Fibroblast of lung (primary cell): ENCODE measurements at regions not wholly inside any gene's neighbourhood (a gene's known extent, or its start where the extent isn't known, plus 50 kb on each side); places are given as distances from the start of the nearest gene placed in this dataset.

Experiments
- DNase-seq, 2 donors: peaks; one replicate each; pipeline versions ENCODE4 v3.0.0 to v3.0.0-alpha.2; 2010; ENCODE audit warnings: low read depth in 2 of 2
- H2AFZ ChIP-seq: 2 replicates; pipeline ENCODE4 v1.5.1; 2012; ENCODE audit warnings: low read length, control low read depth, inconsistent platforms
- H3K27ac ChIP-seq: 2 replicates; pipeline ENCODE4 v1.5.1; 2011; ENCODE audit warnings: low read length, control low read depth; ENCODE audit not compliant: insufficient read depth
- H3K27me3 ChIP-seq: 2 replicates; pipeline ENCODE4 v1.5.1; 2011; ENCODE audit warnings: mild to moderate bottlenecking, low read length; ENCODE audit not compliant: control insufficient read depth, insufficient read depth
- H3K36me3 ChIP-seq: 2 replicates; pipeline ENCODE4 v1.5.1; 2011; ENCODE audit warnings: low read length; ENCODE audit not compliant: control insufficient read depth, insufficient read depth
- H3K4me1 ChIP-seq: 2 replicates; pipeline ENCODE4 v1.5.1; 2011; ENCODE audit warnings: low read length; ENCODE audit not compliant: control insufficient read depth, insufficient read depth; ENCODE audit errors: extremely low read depth
- H3K4me2 ChIP-seq: 2 replicates; pipeline ENCODE4 v1.5.1; 2011; ENCODE audit warnings: low read length, control low read depth; ENCODE audit not compliant: insufficient read depth; ENCODE audit errors: extremely low read depth
- H3K4me3 ChIP-seq, 4 experiments: fragments of 200-600 bp in 1 of 4; sonication (generic) in 1 of 4; replicated peaks in 1 of 4; 2 replicates each; pipeline ENCODE4 v1.5.1; 2011 to 2016; ENCODE audit warnings: low read length in 4 of 4, low read depth in 3 of 4, mild to moderate bottlenecking in 3 of 4, control low read depth in 2 of 4, inconsistent platforms in 1 of 4, mixed read lengths in 1 of 4; ENCODE audit not compliant: insufficient read depth in 1 of 4; ENCODE audit errors: control extremely low read depth in 1 of 4
- H3K79me2 ChIP-seq: 2 replicates; pipeline ENCODE4 v1.5.1; 2012; ENCODE audit warnings: mild to moderate bottlenecking, low read length, inconsistent platforms; ENCODE audit not compliant: control insufficient read depth, insufficient read depth
- H3K9ac ChIP-seq: 2 replicates; pipeline ENCODE4 v1.5.1; 2011; ENCODE audit warnings: mild to moderate bottlenecking, low read length, control low read depth; ENCODE audit not compliant: insufficient read depth
- H3K9me3 ChIP-seq: 2 replicates; pipeline ENCODE4 v1.5.1; 2012; ENCODE audit warnings: low read depth, low read length; ENCODE audit not compliant: control insufficient read depth, insufficient read depth
- H4K20me1 ChIP-seq: 2 replicates; pipeline ENCODE4 v1.5.1; 2011; ENCODE audit warnings: low read length; ENCODE audit not compliant: control insufficient read depth, insufficient read depth; ENCODE audit errors: extremely low read depth
- CTCF ChIP-seq, 2 donors: IDR thresholded peaks in 1 of 2; conservative IDR thresholded peaks in 1 of 2; 1 replicate in 1 of 2; 2 replicates in 1 of 2; pipeline ENCODE4 v1.5.1; 2011 to 2012; ENCODE audit warnings: low read length in 2 of 2, control low read depth in 1 of 2, inconsistent platforms in 1 of 2, low read depth in 1 of 2, mild to moderate bottlenecking in 1 of 2
- EZH2 ChIP-seq: IDR thresholded peaks from 2 replicates; pipeline ENCODE4 v1.5.1; 2012; ENCODE audit warnings: low read length, control low read depth, mild to moderate bottlenecking; ENCODE audit errors: missing control alignments

GRCh38 chr5:115417076-115417475 is 120.6 kb upstream of the CCDC112 start:
- no peak for DNase-seq
- TF ChIP-seq CTCF (conservative IDR thresholded peaks at IDR 0.05 in 1 of 2, IDR thresholded peaks at IDR 0.05 in 1 of 2; ENCODE audit: low read depth in 1 of 2, low read length in 2 of 2) (no peak), EZH2 (no peak)
- no peaks in the 10 kb centered on the region for H3K27me3 ChIP-seq

GRCh38 chr5:115415143-115415491 is 118.7 kb upstream of the CCDC112 start:
- no peaks in the 10 kb centered on the region for H3K9me3 ChIP-seq
- peaks cover 12% of the 10 kb centered on the region for H3K4me1 ChIP-seq
- peak; percentile 87 to 89 for DNase-seq
- TF ChIP-seq CTCF (conservative IDR thresholded peaks at IDR 0.05 in 1 of 2, IDR thresholded peaks at IDR 0.05 in 1 of 2; ENCODE audit: low read depth in 1 of 2, low read length in 2 of 2) = no peak
- TF ChIP-seq EZH2 = no peak
- H3K4me2 ChIP-seq = peak overlapping the region; percentile 55
- no peaks in the 10 kb centered on the region for H3K79me2 ChIP-seq
- peak overlapping the region; percentile 80 for H3K27ac ChIP-seq
- H4K20me1 ChIP-seq = no peaks in the 10 kb centered on the region
- no peaks in the 10 kb centered on the region for H3K36me3 ChIP-seq
- no peak overlapping the region for H3K9ac ChIP-seq
- no peaks in the 10 kb centered on the region for H3K27me3 ChIP-seq
- H3K4me3 ChIP-seq = no peak overlapping the region
- no peak overlapping the region for H2AFZ ChIP-seq

More at GRCh38 chr5:115417076-115417475, 120.6 kb upstream of the CCDC112 start:
- H3K4me2 ChIP-seq = no peak overlapping the region
- no peaks in the 10 kb centered on the region for H4K20me1 ChIP-seq
- no peaks in the 10 kb centered on the region for H3K79me2 ChIP-seq
- no peak overlapping the region for H2AFZ ChIP-seq
- H3K9me3 ChIP-seq = no peaks in the 10 kb centered on the region
- H3K4me1 ChIP-seq = peaks cover 16% of the 10 kb centered on the region
- H3K36me3 ChIP-seq = no peaks in the 10 kb centered on the region
- no peak overlapping the region for H3K27ac ChIP-seq
- no peak overlapping the region for H3K4me3 ChIP-seq
- H3K9ac ChIP-seq = no peak overlapping the region

- no peaks in the 10 kb centered on the region for H3K9me3 ChIP-seq
- peak overlapping the region; percentile 81 for H3K27ac ChIP-seq
- TF ChIP-seq CTCF (conservative IDR thresholded peaks at IDR 0.05 in 1 of 2, IDR thresholded peaks at IDR 0.05 in 1 of 2; ENCODE audit: low read depth in 1 of 2, low read length in 2 of 2) = no peak
- TF ChIP-seq EZH2 = no peak
- no peaks in the 10 kb centered on the region for H4K20me1 ChIP-seq
- no peak overlapping the region for H2AFZ ChIP-seq
- no peaks in the 10 kb centered on the region for H3K27me3 ChIP-seq
- no peaks in the 10 kb centered on the region for H3K79me2 ChIP-seq
- H3K4me3 ChIP-seq = no peak overlapping the region
- H3K9ac ChIP-seq = no peak overlapping the region
- peaks cover 12% of the 10 kb centered on the region for H3K4me1 ChIP-seq
- peak; percentile 94 to 97 for DNase-seq
- peak overlapping the region; percentile 55 for H3K4me2 ChIP-seq
- H3K36me3 ChIP-seq = no peaks in the 10 kb centered on the region
These were observed 118.1 kb upstream of the CCDC112 start for GRCh38 chr5:115414406-115415142.
